ENCODE measurements at regions not wholly inside any gene's neighbourhood (a gene's known extent, or its start where the extent isn't known, plus 50 kb on each side); places are given as distances from the start of the nearest gene placed in this dataset.

GRCh38 chr13:64029343-64030093 lies 2613.9 kb upstream of the PCDH20 start:
- TF ChIP-seq GATA2 (IDR thresholded peaks at IDR 0.05; ENCODE audit: low read depth, low read length) (no peak), GATA3 (IDR thresholded peaks at IDR 0.05; ENCODE audit: low read depth, low read length) (no peak)
